ENCODE measurements at regions not wholly inside any gene's neighbourhood (a gene's known extent, or its start where the extent isn't known, plus 50 kb on each side); places are given as distances from the start of the nearest gene placed in this dataset.

DNA sequence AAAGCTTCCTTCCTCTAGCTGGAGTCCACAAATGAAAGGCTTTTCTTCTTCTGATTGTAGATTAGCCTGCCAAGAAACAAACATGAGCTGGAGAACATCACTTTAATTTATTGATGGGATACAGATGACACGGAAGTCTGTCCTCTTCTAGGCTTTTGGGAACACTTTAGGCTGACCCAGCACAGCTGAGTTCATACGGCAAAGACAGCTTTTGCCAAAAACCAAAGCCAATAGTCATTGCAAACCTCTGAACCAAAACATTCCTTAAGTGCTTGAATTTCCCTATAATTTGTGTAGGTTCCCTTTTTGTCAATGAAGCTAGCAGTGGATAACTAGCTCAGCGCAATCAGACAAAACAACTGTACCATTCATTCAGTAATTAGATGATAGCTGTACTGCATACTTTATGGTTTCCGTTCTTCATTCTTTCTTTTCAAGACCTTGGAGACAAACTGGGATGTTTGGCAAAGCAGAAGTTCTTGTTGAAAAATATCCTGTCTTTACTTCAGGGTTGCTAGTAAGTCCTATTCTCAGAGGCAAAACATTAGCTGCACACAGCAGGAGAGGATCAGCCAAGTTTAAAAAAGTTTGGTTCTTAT is 95.7 kb upstream of the SPRY2 start:
- TF ChIP-seq, protein P1, sequence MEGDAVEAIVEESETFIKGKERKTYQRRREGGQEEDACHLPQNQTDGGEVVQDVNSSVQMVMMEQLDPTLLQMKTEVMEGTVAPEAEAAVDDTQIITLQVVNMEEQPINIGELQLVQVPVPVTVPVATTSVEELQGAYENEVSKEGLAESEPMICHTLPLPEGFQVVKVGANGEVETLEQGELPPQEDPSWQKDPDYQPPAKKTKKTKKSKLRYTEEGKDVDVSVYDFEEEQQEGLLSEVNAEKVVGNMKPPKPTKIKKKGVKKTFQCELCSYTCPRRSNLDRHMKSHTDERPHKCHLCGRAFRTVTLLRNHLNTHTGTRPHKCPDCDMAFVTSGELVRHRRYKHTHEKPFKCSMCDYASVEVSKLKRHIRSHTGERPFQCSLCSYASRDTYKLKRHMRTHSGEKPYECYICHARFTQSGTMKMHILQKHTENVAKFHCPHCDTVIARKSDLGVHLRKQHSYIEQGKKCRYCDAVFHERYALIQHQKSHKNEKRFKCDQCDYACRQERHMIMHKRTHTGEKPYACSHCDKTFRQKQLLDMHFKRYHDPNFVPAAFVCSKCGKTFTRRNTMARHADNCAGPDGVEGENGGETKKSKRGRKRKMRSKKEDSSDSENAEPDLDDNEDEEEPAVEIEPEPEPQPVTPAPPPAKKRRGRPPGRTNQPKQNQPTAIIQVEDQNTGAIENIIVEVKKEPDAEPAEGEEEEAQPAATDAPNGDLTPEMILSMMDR (conservative IDR thresholded peaks at IDR 0.05; ENCODE audit: low read length), result no peak
- no peak for TF ChIP-seq EZH2phosphoT487 (IDR thresholded peaks at IDR 0.05; ENCODE audit: borderline replicate concordance, low read depth, low read length)
